Adrenal gland (tissue), 9 donors: ENCODE measurements at regions not wholly inside any gene's neighbourhood (a gene's known extent, or its start where the extent isn't known, plus 50 kb on each side); places are given as distances from the start of the nearest gene placed in this dataset.

Source experiments
- DNase-seq, 7 donors: peaks; one replicate each; pipeline ENCODE4 v3.0.0-alpha.2; 2019 to 2020
- H3K27ac ChIP-seq, 5 donors: fragments of 200-600 bp; sonication (generic) in 4 of 5; 1 replicate in 3 of 5; 2 replicates in 2 of 5; pipeline versions ENCODE4 v1.5.1 to v1.8.0; 2016 to 2020; ENCODE audit warnings: mild to moderate bottlenecking in 1 of 5
- H3K27me3 ChIP-seq: fragments of 200-600 bp; 2 replicates; pipeline ENCODE4 v1.8.0; 2021
- H3K36me3 ChIP-seq, 2 donors: fragments of 200-600 bp; replicated peaks in 1 of 2; 1 replicate in 1 of 2; 2 replicates in 1 of 2; pipeline versions ENCODE4 v1.5.1 to v1.8.0; 2018 to 2022
- H3K4me1 ChIP-seq, 2 donors: fragments of 200-600 bp; replicated peaks in 1 of 2; 1 replicate in 1 of 2; 2 replicates in 1 of 2; pipeline versions ENCODE4 v1.5.1 to v1.8.0; 2018 to 2021
- H3K4me3 ChIP-seq, 4 donors: fragments of 200-600 bp; sonication (generic) in 3 of 4; one replicate each; pipeline ENCODE4 v1.5.1; 2016 to 2018
- H3K9me3 ChIP-seq, 3 donors: fragments of 200-600 bp; sonication (generic) in 1 of 3; replicated peaks in 1 of 3; 1 replicate in 2 of 3; 2 replicates in 1 of 3; pipeline versions ENCODE4 v1.5.1 to v1.8.0; 2016 to 2021
- POLR2A ChIP-seq, 2 donors: fragments of 450-650 bp; IDR thresholded peaks; one replicate each; pipeline ENCODE4 v1.6.1; 2017; ENCODE audit warnings: antibody characterized with exemption in 2 of 2, mild to moderate bottlenecking in 2 of 2, moderate library complexity in 1 of 2
- WGBS, 4 donors: extraction: QIAGEN DNeasy Blood & Tissue Kit in 2 of 4; methylation state at CpG; one replicate each; pipeline versions ENCODE4 v1.1.5 to v1.1.7; 2013 to 2017; 5-methylcytosine and 5-hydroxymethylcytosine counted together
- intact Hi-C, 2 donors: fragments of 100-400 bp; cut with DNase I; formaldehyde crosslinking; loops; one replicate each; pipeline versions ENCODE4 v1.14.1 to v1.15.0; 2022 to 2023
- TF ChIP-seq, protein P1 (sequence below), 6 experiments: fragments of 450-650 bp in 4 of 6; fragments of 200-600 bp in 2 of 6; sonication (generic) in 1 of 6; IDR thresholded peaks; 1 replicate in 5 of 6; 2 replicates in 1 of 6; pipeline versions ENCODE4 v1.5.1 to v1.8.0; 2016 to 2021; ENCODE audit warnings: antibody characterized with exemption in 6 of 6, mild to moderate bottlenecking in 2 of 6, moderate library complexity in 1 of 6
- donor health status: healthy with polysubstance abuse.
- donor health status: Bipolar disorder and iron deficiency.
- donor health status: DM: yes; HTN: yes; CAD: no.
- donor health status: DM: no; HTN: no; CAD: no.
- donor health status: DM: no; HTN: no; CAD: no.

GRCh38 chr18:49699303-49699702 lies 114.0 kb downstream of the ACAA2 start:
- H3K4me3 ChIP-seq, result no peak overlapping the region

DNA sequence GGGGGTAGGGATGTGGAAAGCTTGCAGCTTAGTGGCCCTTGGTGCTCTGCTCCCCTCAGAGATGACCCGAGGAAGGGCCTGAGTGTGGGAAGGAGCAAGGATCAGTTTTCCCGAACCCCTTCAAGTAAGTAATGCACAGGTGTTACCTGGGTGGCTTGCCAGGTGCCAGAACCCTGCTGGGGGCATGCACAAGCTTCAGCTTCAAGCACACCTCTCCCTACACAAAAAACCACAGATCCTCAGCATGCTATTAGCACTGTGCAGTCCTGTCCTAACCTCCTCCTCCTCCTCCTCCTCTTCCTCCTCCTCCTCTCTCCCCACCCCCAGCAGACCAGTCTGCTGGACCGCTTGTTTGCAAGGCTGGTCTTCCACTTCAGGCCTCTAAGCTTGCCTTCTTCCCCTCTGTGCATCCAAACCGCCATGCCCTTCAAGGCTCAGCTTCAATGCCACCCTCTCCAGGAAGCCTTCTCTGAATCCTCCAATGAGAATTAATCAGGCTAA lies 114.8 kb downstream of the ACAA2 start:
- Histone ChIP-seq H3K4me1 (no peaks in the 10 kb centered on the region), H3K36me3 (no peaks in the 10 kb centered on the region), H3K27ac (no peak overlapping the region), H3K4me3 (no peak overlapping the region), H3K9me3 (no peaks in the 10 kb centered on the region), H3K27me3 (no peaks in the 10 kb centered on the region)
- no peak for DNase-seq
- intact Hi-C loops, result no loop called here
- WGBS, 4 donors, result 71 to 79% (median 74%) methylated on average over 4 of the region's 4 CpGs
- TF ChIP-seq, protein P1, sequence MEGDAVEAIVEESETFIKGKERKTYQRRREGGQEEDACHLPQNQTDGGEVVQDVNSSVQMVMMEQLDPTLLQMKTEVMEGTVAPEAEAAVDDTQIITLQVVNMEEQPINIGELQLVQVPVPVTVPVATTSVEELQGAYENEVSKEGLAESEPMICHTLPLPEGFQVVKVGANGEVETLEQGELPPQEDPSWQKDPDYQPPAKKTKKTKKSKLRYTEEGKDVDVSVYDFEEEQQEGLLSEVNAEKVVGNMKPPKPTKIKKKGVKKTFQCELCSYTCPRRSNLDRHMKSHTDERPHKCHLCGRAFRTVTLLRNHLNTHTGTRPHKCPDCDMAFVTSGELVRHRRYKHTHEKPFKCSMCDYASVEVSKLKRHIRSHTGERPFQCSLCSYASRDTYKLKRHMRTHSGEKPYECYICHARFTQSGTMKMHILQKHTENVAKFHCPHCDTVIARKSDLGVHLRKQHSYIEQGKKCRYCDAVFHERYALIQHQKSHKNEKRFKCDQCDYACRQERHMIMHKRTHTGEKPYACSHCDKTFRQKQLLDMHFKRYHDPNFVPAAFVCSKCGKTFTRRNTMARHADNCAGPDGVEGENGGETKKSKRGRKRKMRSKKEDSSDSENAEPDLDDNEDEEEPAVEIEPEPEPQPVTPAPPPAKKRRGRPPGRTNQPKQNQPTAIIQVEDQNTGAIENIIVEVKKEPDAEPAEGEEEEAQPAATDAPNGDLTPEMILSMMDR (IDR thresholded peaks at IDR 0.05), result no peak
- no peak for TF ChIP-seq POLR2A (IDR thresholded peaks at IDR 0.05)

More at GRCh38 chr18:49699303-49699702, 114.0 kb downstream of the ACAA2 start:
- intact Hi-C loops, result no loop called here
- Histone ChIP-seq H3K27me3 (no peaks in the 10 kb centered on the region), H3K4me1 (no peaks in the 10 kb centered on the region), H3K27ac (no peak overlapping the region), H3K9me3 (no peaks in the 10 kb centered on the region), H3K36me3 (no peaks in the 10 kb centered on the region)
- DNase-seq, result no peak
- TF ChIP-seq POLR2A (IDR thresholded peaks at IDR 0.05), result no peak
- TF ChIP-seq, protein P1 (IDR thresholded peaks at IDR 0.05), result no peak
- WGBS, 4 donors, result 78 to 85% (median 80%) methylated on average over 6 of the region's 6 CpGs

- H3K4me1 ChIP-seq, result no peaks in the 10 kb centered on the region
- TF ChIP-seq, protein P1 (IDR thresholded peaks at IDR 0.05), result no peak
- WGBS, 4 donors, result 62 to 72% (median 67%) methylated on average over 6 to 7 of the region's 7 CpGs
- intact Hi-C loops, result no loop called here
- H3K36me3 ChIP-seq, result no peaks in the 10 kb centered on the region
- H3K9me3 ChIP-seq, result no peaks in the 10 kb centered on the region
- no peaks in the 10 kb centered on the region for H3K27me3 ChIP-seq
- no peak overlapping the region for H3K4me3 ChIP-seq
- no peak for DNase-seq
- no peak overlapping the region for H3K27ac ChIP-seq
These were observed 115.4 kb downstream of the ACAA2 start for GRCh38 chr18:49697757-49698524.

DNA sequence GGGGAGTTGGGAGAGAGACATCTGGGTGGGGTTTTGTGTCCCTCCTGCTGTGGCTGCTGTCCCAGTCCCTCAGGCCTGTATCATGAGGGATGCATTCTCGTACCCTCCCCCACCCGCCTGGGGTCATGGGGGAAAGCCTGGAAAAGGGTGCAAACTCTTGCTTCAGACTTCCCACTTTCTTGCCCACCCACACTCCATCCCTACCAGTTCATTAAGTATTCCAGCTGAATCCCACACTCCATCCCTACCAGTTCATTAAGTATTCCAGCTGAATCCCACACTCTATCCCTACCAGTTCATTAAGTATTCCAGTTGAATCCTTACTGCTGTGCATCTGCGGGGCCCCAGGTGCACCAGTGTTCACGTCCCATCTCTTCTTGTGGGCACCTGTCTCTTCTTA lies 116.3 kb downstream of the ACAA2 start:
- no peak overlapping the region for H3K4me3 ChIP-seq
- DNase-seq, result no peak
- TF ChIP-seq POLR2A (IDR thresholded peaks at IDR 0.05), result no peak
- TF ChIP-seq, protein P1 (IDR thresholded peaks at IDR 0.05), result no peak
- no peaks in the 10 kb centered on the region for H3K36me3 ChIP-seq
- H3K9me3 ChIP-seq, result no peaks in the 10 kb centered on the region
- no peaks in the 10 kb centered on the region for H3K27me3 ChIP-seq
- intact Hi-C loops, result no loop called here
- 57 to 85% (median 73%) methylated on average over 4 of the region's 4 CpGs for WGBS, 4 donors
- no peak overlapping the region for H3K27ac ChIP-seq
- no peaks in the 10 kb centered on the region for H3K4me1 ChIP-seq
